ENCODE measurements at regions not wholly inside any gene's neighbourhood (a gene's known extent, or its start where the extent isn't known, plus 50 kb on each side); places are given as distances from the start of the nearest gene placed in this dataset.

DNA sequence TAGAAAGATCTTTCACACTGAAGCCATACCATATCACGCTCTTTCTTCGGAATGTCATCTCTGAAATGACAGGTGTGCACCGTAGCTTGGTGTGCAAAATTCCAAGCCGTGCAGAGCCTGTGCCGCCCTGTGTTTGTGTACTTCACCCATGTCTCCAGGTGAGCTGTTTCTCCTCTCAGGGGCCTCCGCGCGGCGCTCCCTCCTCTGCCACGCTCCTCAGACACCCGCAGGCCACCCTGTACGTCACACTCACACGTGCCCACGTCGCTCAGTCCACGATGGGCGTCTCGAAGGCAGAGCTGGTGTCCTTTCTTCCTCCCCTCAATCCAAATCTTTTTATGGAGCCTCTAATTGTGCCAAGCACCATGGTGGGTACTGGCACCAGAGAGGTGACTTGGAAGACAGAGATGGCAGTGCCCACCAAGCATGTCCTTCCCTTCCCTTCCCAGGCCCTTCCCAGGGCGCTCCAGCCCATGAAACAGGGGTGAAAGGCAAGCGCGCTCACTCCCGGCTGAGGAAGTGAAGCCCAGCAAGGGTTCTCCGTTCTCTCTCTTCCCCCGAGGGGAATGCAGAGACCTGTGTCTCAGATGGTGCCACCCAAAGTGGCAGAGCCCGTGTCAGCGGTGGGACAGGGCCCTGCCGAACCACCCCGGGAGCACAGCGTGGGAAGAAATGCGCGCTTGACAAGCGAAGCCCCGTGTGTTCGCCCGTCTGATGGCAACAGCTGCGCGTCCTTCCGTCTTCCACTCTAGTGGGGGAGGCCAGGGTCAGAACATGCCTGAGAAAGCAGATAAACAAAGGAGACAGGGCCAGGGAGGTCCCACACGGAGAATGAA is 292.5 kb upstream of the SHH start:
- H3K4me3 Mint-ChIP-seq (ENCODE audit: unreplicated experiment): no peak overlapping the region
- H4K20me1 ChIP-seq (ENCODE audit: insufficient read depth, low read length): no peaks in the 10 kb centered on the region
- H3K79me2 ChIP-seq (ENCODE audit: insufficient read depth, low read length): no peaks in the 10 kb centered on the region
- H3K27me3 Mint-ChIP-seq (ENCODE audit: low read depth, unreplicated experiment): peaks cover 8% of the 10 kb centered on the region
- H3K4me1 ChIP-seq (ENCODE audit: insufficient read depth, low read length): no peaks in the 10 kb centered on the region
- H3K9me3 ChIP-seq (ENCODE audit: insufficient read depth, low read depth, low read length): no peaks in the 10 kb centered on the region
- H3K9me3 Mint-ChIP-seq (ENCODE audit: unreplicated experiment): no peaks in the 10 kb centered on the region
- no peaks in the 10 kb centered on the region for H3K27me3 ChIP-seq (ENCODE audit: insufficient read depth, low read length)
- no peak overlapping the region for H3K9ac ChIP-seq (ENCODE audit: low read length)
- DNase-seq (ENCODE audit: low read depth): no peak
- no peaks in the 10 kb centered on the region for H3K4me1 Mint-ChIP-seq (ENCODE audit: low read depth, unreplicated experiment)
- H3K4me2 ChIP-seq (ENCODE audit: low read length): no peak overlapping the region
- no peak for FAIRE-seq
- no peak overlapping the region for H2AFZ ChIP-seq (ENCODE audit: low read depth, low read length)
- no peaks in the 10 kb centered on the region for H3K36me3 ChIP-seq (ENCODE audit: insufficient read depth, low read length)
- H3K36me3 Mint-ChIP-seq (ENCODE audit: low read depth, unreplicated experiment): no peaks in the 10 kb centered on the region
- TF ChIP-seq EZH2 (IDR thresholded peaks at IDR 0.05; ENCODE audit: insufficient read depth, low read length) (no peak), CTCF (IDR thresholded peaks at IDR 0.05; ENCODE audit: insufficient read depth, low read depth, low read length) (no peak)
- H3K4me3 ChIP-seq (ENCODE audit: insufficient read depth, low read depth, low read length): no peak overlapping the region
- H3K27ac Mint-ChIP-seq (ENCODE audit: unreplicated experiment): no peak overlapping the region
- H3K27ac ChIP-seq (ENCODE audit: low read depth, low read length): no peak overlapping the region

- H3K4me1 ChIP-seq (ENCODE audit: insufficient read depth, low read length): no peaks in the 10 kb centered on the region
- H3K36me3 ChIP-seq (ENCODE audit: insufficient read depth, low read length): no peaks in the 10 kb centered on the region
- Mint-ChIP-seq H3K27me3 (ENCODE audit: low read depth, unreplicated experiment) (peaks cover 8% of the 10 kb centered on the region), H3K4me3 (ENCODE audit: unreplicated experiment) (no peak overlapping the region), H3K27ac (ENCODE audit: unreplicated experiment) (no peak overlapping the region), H3K4me1 (ENCODE audit: low read depth, unreplicated experiment) (no peaks in the 10 kb centered on the region), H3K36me3 (ENCODE audit: low read depth, unreplicated experiment) (no peaks in the 10 kb centered on the region), H3K9me3 (ENCODE audit: unreplicated experiment) (no peaks in the 10 kb centered on the region)
- H3K4me3 ChIP-seq (ENCODE audit: insufficient read depth, low read depth, low read length): no peak overlapping the region
- H3K4me2 ChIP-seq (ENCODE audit: low read length): no peak overlapping the region
- H3K9ac ChIP-seq (ENCODE audit: low read length): no peak overlapping the region
- no peaks in the 10 kb centered on the region for H4K20me1 ChIP-seq (ENCODE audit: insufficient read depth, low read length)
- no peaks in the 10 kb centered on the region for H3K79me2 ChIP-seq (ENCODE audit: insufficient read depth, low read length)
- TF ChIP-seq CTCF (IDR thresholded peaks at IDR 0.05; ENCODE audit: insufficient read depth, low read depth, low read length): no peak
- TF ChIP-seq EZH2 (IDR thresholded peaks at IDR 0.05; ENCODE audit: insufficient read depth, low read length): no peak
- H3K9me3 ChIP-seq (ENCODE audit: insufficient read depth, low read depth, low read length): no peaks in the 10 kb centered on the region
- no peak for FAIRE-seq
- H3K27me3 ChIP-seq (ENCODE audit: insufficient read depth, low read length): no peaks in the 10 kb centered on the region
- H2AFZ ChIP-seq (ENCODE audit: low read depth, low read length): no peak overlapping the region
- no peak overlapping the region for H3K27ac ChIP-seq (ENCODE audit: low read depth, low read length)
- DNase-seq (ENCODE audit: low read depth): no peak
These were observed 290.0 kb upstream of the SHH start for GRCh38 chr7:156102267-156102666.

DNA sequence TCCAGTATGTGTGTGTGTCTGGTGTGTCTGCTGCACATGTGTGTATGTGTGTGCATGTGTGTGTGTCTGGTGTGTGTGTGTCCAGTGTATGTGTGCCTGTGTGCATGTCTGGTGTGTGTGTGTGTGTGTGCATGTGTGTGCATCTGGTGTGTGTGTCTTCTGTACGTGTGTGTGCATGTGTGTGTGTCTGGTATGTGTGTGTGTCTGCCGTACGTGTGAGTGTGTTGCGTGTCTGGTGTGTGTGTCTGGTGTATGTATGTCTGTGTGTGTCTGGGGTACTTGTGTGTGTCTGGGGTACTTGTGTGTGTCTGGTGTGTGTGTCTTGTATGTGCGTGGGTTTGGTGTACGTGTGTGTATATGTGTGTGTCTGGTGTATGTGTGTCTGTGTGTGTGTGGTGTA is 289.1 kb upstream of the SHH start:
- no peak overlapping the region for H3K9ac ChIP-seq (ENCODE audit: low read length)
- no peaks in the 10 kb centered on the region for H3K4me1 Mint-ChIP-seq (ENCODE audit: low read depth, unreplicated experiment)
- peaks cover 13% of the 10 kb centered on the region for H3K27me3 Mint-ChIP-seq (ENCODE audit: low read depth, unreplicated experiment)
- DNase-seq (ENCODE audit: low read depth): no peak
- no peaks in the 10 kb centered on the region for H3K79me2 ChIP-seq (ENCODE audit: insufficient read depth, low read length)
- H3K27me3 ChIP-seq (ENCODE audit: insufficient read depth, low read length): no peaks in the 10 kb centered on the region
- no peak overlapping the region for H3K27ac ChIP-seq (ENCODE audit: low read depth, low read length)
- H3K36me3 Mint-ChIP-seq (ENCODE audit: low read depth, unreplicated experiment): no peaks in the 10 kb centered on the region
- TF ChIP-seq CTCF (IDR thresholded peaks at IDR 0.05; ENCODE audit: insufficient read depth, low read depth, low read length) (no peak), EZH2 (IDR thresholded peaks at IDR 0.05; ENCODE audit: insufficient read depth, low read length) (no peak)
- H3K4me1 ChIP-seq (ENCODE audit: insufficient read depth, low read length): no peaks in the 10 kb centered on the region
- H2AFZ ChIP-seq (ENCODE audit: low read depth, low read length): no peak overlapping the region
- no peaks in the 10 kb centered on the region for H3K9me3 Mint-ChIP-seq (ENCODE audit: unreplicated experiment)
- H3K36me3 ChIP-seq (ENCODE audit: insufficient read depth, low read length): no peaks in the 10 kb centered on the region
- no peaks in the 10 kb centered on the region for H3K9me3 ChIP-seq (ENCODE audit: insufficient read depth, low read depth, low read length)
- H3K4me3 Mint-ChIP-seq (ENCODE audit: unreplicated experiment): no peak overlapping the region
- no peak overlapping the region for H3K4me3 ChIP-seq (ENCODE audit: insufficient read depth, low read depth, low read length)
- H4K20me1 ChIP-seq (ENCODE audit: insufficient read depth, low read length): no peaks in the 10 kb centered on the region
- no peak for FAIRE-seq
- no peak overlapping the region for H3K27ac Mint-ChIP-seq (ENCODE audit: unreplicated experiment)
- no peak overlapping the region for H3K4me2 ChIP-seq (ENCODE audit: low read length)
